A549 (cell line): ENCODE measurements at regions not wholly inside any gene's neighbourhood (a gene's known extent, or its start where the extent isn't known, plus 50 kb on each side); places are given as distances from the start of the nearest gene placed in this dataset.
A peak's percentile ranks its signal among the peaks of the same experiment; 100 is the strongest.
"Not testable (repeated sequence)": the region's sequence is repeated elsewhere in the genome, so short reads cannot be mapped to it uniquely, and the experiment has no call there.

Experiments used
- ATAC-seq, 2 experiments: fragments of 200-7000 bp in 1 of 2; fragments of >200 bp in 1 of 2; cut with Nextera tagmentation in 1 of 2; cut with Tn5 transposase in 1 of 2; 3 replicates each; pipeline versions ENCODE4 v1.8.0 to v1.9.1; 2018 to 2020; ENCODE audit warnings: mild to moderate bottlenecking in 1 of 2, moderate library complexity in 1 of 2
- CTCF ChIA-PET: fragments of 300-600 bp; sonication (Branson Sonifier 250); formaldehyde crosslinking; extraction: SDS; loops from one replicate; lab custom pipeline; 2021; ENCODE audit warnings: antibody characterized with exemption, inconsistent platforms; lab: Yijun Ruan, JAX
- POLR2A ChIA-PET: fragments of 350-600 bp; formaldehyde crosslinking; extraction: SDS; loops from one replicate; lab custom pipeline; 2021; ENCODE audit warnings: antibody characterized with exemption, inconsistent platforms; lab: Yijun Ruan, JAX
- DNase-seq, 2 experiments: peaks; one replicate each; pipeline versions ENCODE4 v3.0.0 to v3.0.0-alpha.2; 2011 to 2016; ENCODE audit warnings: low read depth in 1 of 2, low spot score in 1 of 2
- FAIRE-seq: peaks from 2 replicates; lab custom pipeline; 2011; peaks lifted over from hg19 to GRCh38; lab: Jason Lieb, UNC
- H3K27ac ChIP-seq, 2 experiments: fragments of >200 bp; sonication (Bioruptor Twin); formaldehyde crosslinking; 3 replicates each; pipeline ENCODE4 v1.5.1; 2016 to 2017
- H3K4me1 ChIP-seq: fragments of >200 bp; sonication (Bioruptor Twin); formaldehyde crosslinking; 3 replicates; pipeline ENCODE4 v1.6.1; 2016
- H3K4me2 ChIP-seq: fragments of >200 bp; sonication (Bioruptor Twin); formaldehyde crosslinking; 3 replicates; pipeline ENCODE4 v1.6.1; 2016
- H3K4me3 ChIP-seq: fragments of >200 bp; sonication (Bioruptor Twin); formaldehyde crosslinking; 3 replicates; pipeline ENCODE4 v1.5.1; 2016
- H3K9me3 ChIP-seq: fragments of >200 bp; sonication (Bioruptor Twin); formaldehyde crosslinking; 3 replicates; pipeline ENCODE4 v1.6.1; 2016
- CBX2 ChIP-seq: fragments of 200-600 bp; sonication (generic); IDR thresholded peaks from 2 replicates; pipeline ENCODE4 v1.6.1; 2016; ENCODE audit warnings: low read depth, mild to moderate bottlenecking, borderline replicate concordance
- CBX8 ChIP-seq: fragments of 200-600 bp; sonication (generic); IDR thresholded peaks from 2 replicates; pipeline ENCODE4 v1.6.1; 2016
- EHF ChIP-seq: fragments of 250-450 bp; sonication (Bioruptor Pico); IDR thresholded peaks from 2 replicates; pipeline ENCODE4 v1.5.0; 2020; ENCODE audit warnings: mild to moderate bottlenecking
- FOSB ChIP-seq: fragments of 250-450 bp; sonication (Bioruptor Pico); IDR thresholded peaks from 2 replicates; pipeline ENCODE4 v1.5.0; 2020; ENCODE audit warnings: mild to moderate bottlenecking, moderate library complexity
- FOSL2 ChIP-seq, 2 experiments: fragments of 450-650 bp in 1 of 2; fragments of >200 bp in 1 of 2; sonication (Bioruptor Twin) in 1 of 2; formaldehyde crosslinking; IDR thresholded peaks; 2 replicates each; pipeline versions ENCODE4 v1.5.0 to v1.6.1; 2016 to 2020; ENCODE audit warnings: mild to moderate bottlenecking in 1 of 2, moderate library complexity in 1 of 2
- HEYL ChIP-seq: fragments of 250-450 bp; sonication (Bioruptor Pico); IDR thresholded peaks from 2 replicates; pipeline ENCODE4 v1.8.0; 2021; ENCODE audit warnings: mild to moderate bottlenecking, moderate library complexity
- HOXA7 ChIP-seq: fragments of 250-450 bp; sonication (Bioruptor Pico); IDR thresholded peaks from 2 replicates; pipeline ENCODE4 v1.5.0; 2020; ENCODE audit warnings: mild to moderate bottlenecking, moderate library complexity
- JUNB ChIP-seq: fragments of >200 bp; sonication (Bioruptor Twin); formaldehyde crosslinking; IDR thresholded peaks from 2 replicates; pipeline ENCODE4 v1.6.1; 2016
- KDM5A ChIP-seq: fragments of 200-600 bp; sonication (generic); IDR thresholded peaks from 2 replicates; pipeline ENCODE4 v1.6.1; 2016; ENCODE audit warnings: antibody characterized with exemption, mild to moderate bottlenecking
- MAZ ChIP-seq: fragments of 150-350 bp; IDR thresholded peaks from 2 replicates; pipeline ENCODE4 v1.6.1; 2014; ENCODE audit warnings: antibody characterized with exemption, low read depth, low read length, borderline replicate concordance
- MYC ChIP-seq: IDR thresholded peaks from 2 replicates; pipeline ENCODE4 v1.6.1; 2012; ENCODE audit warnings: mild to moderate bottlenecking, inconsistent platforms, low read length, improper control_type of control experiment, borderline replicate concordance
- PHF8 ChIP-seq: fragments of 200-600 bp; sonication (generic); IDR thresholded peaks from 2 replicates; pipeline ENCODE4 v1.6.1; 2016; ENCODE audit warnings: low read depth, mild to moderate bottlenecking, antibody characterized with exemption, moderate library complexity, borderline replicate concordance
- POLR2AphosphoS2 ChIP-seq: conservative IDR thresholded peaks from 2 replicates; pipeline ENCODE4 v1.6.1; 2012; ENCODE audit warnings: low read length, improper control_type of control experiment, inconsistent platforms
- SMC3 ChIP-seq: fragments of >200 bp; sonication (Bioruptor Twin); formaldehyde crosslinking; IDR thresholded peaks from 3 replicates; pipeline ENCODE4 v1.6.1; 2018; ENCODE audit warnings: inconsistent platforms
- SREBF2 ChIP-seq: fragments of 450-650 bp; IDR thresholded peaks from 2 replicates; pipeline ENCODE4 v1.6.1; 2014; ENCODE audit warnings: mild to moderate bottlenecking, moderate library complexity
- ZC3H11A ChIP-seq: fragments of 450-650 bp; IDR thresholded peaks from 2 replicates; pipeline ENCODE4 v1.6.1; 2014; ENCODE audit warnings: antibody characterized with exemption, mild to moderate bottlenecking
- ZSCAN20 ChIP-seq: fragments of 250-450 bp; sonication (Bioruptor Pico); IDR thresholded peaks from 2 replicates; pipeline ENCODE4 v1.8.0; 2022; ENCODE audit warnings: mild to moderate bottlenecking, moderate library complexity
- WGBS: methylation state at CpG from one replicate; pipeline ENCODE4 v1.1.6; 2017; ENCODE audit errors: missing lambda C conversion rate; 5-methylcytosine and 5-hydroxymethylcytosine counted together
- TF ChIP-seq, protein P1 (sequence below): IDR thresholded peaks from 2 replicates; pipeline ENCODE4 v1.6.1; 2012
- TF ChIP-seq, protein P2 (sequence below): fragments of 250-450 bp; sonication (Bioruptor Pico); IDR thresholded peaks from 2 replicates; pipeline ENCODE4 v1.5.0; 2021; ENCODE audit warnings: mild to moderate bottlenecking, moderate library complexity, borderline replicate concordance
- TF ChIP-seq, protein P3 (sequence below): IDR thresholded peaks from 2 replicates; pipeline ENCODE4 v1.6.1; 2012
- TF ChIP-seq, protein P4 (sequence below): fragments of >200 bp; sonication (Bioruptor Twin); formaldehyde crosslinking; IDR thresholded peaks from 2 replicates; pipeline ENCODE4 v1.6.1; 2016
- TF ChIP-seq, protein P5 (sequence below): fragments of 200-600 bp; sonication (generic); IDR thresholded peaks from 2 replicates; pipeline ENCODE4 v1.6.1; 2016; ENCODE audit warnings: antibody characterized with exemption, mild to moderate bottlenecking, moderate library complexity
- TF ChIP-seq, protein P6 (sequence below): fragments of >200 bp; sonication (Bioruptor Twin); formaldehyde crosslinking; IDR thresholded peaks from 3 replicates; pipeline ENCODE4 v1.5.1; 2016

DNA sequence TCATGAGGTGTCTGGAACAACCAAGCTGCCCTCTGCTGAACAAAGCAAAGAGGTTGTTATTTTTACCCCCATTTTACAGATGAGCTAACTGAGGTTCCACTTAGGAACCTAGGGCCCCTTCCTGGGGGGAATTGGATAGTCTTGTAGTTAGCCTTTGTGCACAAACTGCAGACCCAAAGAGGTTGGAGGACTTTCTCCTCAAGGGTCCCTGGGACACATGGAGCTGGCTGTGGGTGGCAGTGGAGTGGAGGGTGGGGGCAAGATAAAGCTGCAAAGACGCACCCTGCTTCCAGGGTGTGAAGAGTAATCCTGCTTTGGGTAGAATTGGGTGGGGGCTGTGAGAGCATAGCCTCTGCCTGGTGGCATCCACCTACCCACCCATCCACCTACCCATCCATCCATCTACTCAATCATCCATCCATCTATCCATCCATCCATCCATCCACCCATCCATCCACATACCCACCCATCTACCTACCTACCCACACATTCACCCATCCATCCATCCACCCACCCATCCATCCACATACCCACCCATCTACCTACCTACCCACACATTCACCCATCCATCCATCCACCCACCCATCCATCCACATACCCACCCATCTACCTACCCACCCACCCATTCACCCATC lies 73.7 kb downstream of the KCTD15 start:
- H3K4me2 ChIP-seq, POLR2A ChIA-PET, FAIRE-seq, ATAC-seq, H3K4me1 ChIP-seq, DNase-seq, H3K4me3 ChIP-seq, H3K27ac ChIP-seq, H3K9me3 ChIP-seq: not testable (repeated sequence)
- CTCF ChIA-PET, result interaction anchor here (0.7 to 3.2 kb wide), 6 partner anchors 14 to 93 kb away, joined by 3 to 19 read pairs (median 3); no protein-coding TSS in a partner anchor
- WGBS, result 0% methylated on average over 1 of the region's 1 CpG

DNA sequence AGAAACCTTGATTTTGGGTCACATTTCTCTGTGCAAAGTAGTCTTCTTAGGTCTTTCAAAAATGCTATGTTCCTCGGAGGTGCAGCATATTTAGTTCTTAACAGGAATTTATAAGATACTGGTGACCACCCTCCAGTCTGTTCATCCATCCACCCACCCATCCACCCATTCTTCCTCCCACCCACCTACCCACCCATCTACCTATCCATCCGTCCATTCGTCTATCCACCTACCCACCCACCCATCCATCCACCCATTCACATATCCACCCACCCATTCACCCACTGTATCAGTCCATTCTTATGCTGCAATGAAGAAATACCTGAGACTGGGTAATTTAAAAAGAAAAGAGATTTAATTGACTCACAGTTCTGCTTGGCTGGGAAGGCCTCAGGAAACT lies 74.9 kb downstream of the KCTD15 start:
- CTCF ChIA-PET, result interaction anchor here (1.0 kb wide), 1 partner anchor 94 kb away, joined by 3 read pairs; no protein-coding TSS in a partner anchor
- POLR2A ChIA-PET, result no interaction called here
- DNase-seq (no peak), ATAC-seq (no peak), FAIRE-seq (no peak)
- H3K4me3 ChIP-seq, result no peak overlapping the region
- TF ChIP-seq EHF (CRISPR knock-in tag), result no peak
- TF ChIP-seq CBX2, result no peak
- TF ChIP-seq MAZ, result no peak
- no peak for TF ChIP-seq SREBF2
- no peak for TF ChIP-seq HOXA7
- no peak for TF ChIP-seq JUNB
- no peak for TF ChIP-seq KDM5A
- TF ChIP-seq, protein P1, sequence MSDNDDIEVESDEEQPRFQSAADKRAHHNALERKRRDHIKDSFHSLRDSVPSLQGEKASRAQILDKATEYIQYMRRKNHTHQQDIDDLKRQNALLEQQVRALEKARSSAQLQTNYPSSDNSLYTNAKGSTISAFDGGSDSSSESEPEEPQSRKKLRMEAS, result no peak
- TF ChIP-seq FOSL2 (IDR thresholded peaks at IDR 0.05), result no peak
- no peak for TF ChIP-seq FOSL2 (CRISPR knock-in tag; IDR thresholded peaks at IDR 0.05)
- TF ChIP-seq MYC, result no peak
- TF ChIP-seq, protein P2, sequence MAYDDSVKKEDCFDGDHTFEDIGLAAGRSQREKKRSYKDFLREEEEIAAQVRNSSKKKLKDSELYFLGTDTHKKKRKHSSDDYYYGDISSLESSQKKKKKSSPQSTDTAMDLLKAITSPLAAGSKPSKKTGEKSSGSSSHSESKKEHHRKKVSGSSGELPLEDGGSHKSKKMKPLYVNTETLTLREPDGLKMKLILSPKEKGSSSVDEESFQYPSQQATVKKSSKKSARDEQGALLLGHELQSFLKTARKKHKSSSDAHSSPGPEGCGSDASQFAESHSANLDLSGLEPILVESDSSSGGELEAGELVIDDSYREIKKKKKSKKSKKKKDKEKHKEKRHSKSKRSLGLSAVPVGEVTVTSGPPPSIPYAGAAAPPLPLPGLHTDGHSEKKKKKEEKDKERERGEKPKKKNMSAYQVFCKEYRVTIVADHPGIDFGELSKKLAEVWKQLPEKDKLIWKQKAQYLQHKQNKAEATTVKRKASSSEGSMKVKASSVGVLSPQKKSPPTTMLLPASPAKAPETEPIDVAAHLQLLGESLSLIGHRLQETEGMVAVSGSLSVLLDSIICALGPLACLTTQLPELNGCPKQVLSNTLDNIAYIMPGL, result no peak
- H3K4me1 ChIP-seq, result no peaks in the 10 kb centered on the region
- 22% methylated on average over 3 of the region's 3 CpGs for WGBS
- H3K27ac ChIP-seq, result no peak overlapping the region
- H3K4me2 ChIP-seq, result no peak overlapping the region
- H3K9me3 ChIP-seq, result no peaks in the 10 kb centered on the region

DNA sequence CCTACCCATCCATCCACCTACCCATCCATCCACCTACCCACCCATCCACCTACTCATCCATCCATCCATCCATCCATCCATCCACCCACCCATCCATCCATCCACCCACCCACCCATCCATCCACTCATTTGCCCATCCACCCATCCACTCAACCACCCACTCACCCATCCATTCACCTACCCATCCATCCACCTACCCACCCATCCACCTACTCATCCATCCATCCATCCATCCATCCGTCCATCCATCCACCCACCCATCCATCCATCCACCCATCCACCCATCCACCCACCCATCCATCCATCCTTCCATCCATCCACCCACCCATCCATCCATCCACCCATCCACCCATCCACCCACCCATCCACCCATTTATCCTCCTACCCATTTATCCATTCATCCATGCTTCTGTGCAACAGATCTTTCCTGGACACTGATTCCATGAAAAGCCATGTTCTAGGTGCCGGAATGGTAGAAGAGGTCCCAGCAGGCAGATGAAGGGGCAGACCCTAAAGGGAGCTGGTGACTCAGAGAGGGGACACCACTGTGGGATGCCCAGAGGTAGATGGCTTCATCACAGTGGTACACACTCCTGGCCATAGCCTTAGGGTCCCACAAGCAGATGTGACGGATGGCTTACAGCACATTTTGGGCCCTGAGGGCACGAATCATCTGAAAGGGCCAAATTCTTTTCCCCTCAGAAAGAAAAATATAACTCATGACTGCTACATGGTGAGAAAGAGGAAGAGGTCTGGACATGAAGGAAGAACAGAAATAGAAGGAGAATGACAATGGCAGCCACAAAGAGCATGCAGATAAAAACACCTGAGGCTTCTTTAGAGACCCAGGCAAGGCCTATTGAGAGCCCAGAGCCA lies 76.0 kb downstream of the KCTD15 start:
- POLR2A ChIA-PET, result no interaction called here
- H3K4me2 ChIP-seq, result no peak overlapping the region
- no peak for DNase-seq

More for the DNA sequence above, 76.0 kb downstream of the KCTD15 start:
- Histone ChIP-seq H3K27ac (no peak overlapping the region), H3K4me3 (no peak overlapping the region), H3K4me1 (no peaks in the 10 kb centered on the region), H3K9me3 (no peaks in the 10 kb centered on the region)
- no peak for ATAC-seq
- FAIRE-seq, result peak; percentile 51
- TF ChIP-seq CBX8 (no peak), SMC3 (no peak), POLR2AphosphoS2 (no peak), ZC3H11A (no peak), ZSCAN20 (CRISPR knock-in tag) (no peak), PHF8 (no peak), FOSB (CRISPR knock-in tag) (no peak), HEYL (CRISPR knock-in tag) (no peak)
- TF ChIP-seq, protein P3, sequence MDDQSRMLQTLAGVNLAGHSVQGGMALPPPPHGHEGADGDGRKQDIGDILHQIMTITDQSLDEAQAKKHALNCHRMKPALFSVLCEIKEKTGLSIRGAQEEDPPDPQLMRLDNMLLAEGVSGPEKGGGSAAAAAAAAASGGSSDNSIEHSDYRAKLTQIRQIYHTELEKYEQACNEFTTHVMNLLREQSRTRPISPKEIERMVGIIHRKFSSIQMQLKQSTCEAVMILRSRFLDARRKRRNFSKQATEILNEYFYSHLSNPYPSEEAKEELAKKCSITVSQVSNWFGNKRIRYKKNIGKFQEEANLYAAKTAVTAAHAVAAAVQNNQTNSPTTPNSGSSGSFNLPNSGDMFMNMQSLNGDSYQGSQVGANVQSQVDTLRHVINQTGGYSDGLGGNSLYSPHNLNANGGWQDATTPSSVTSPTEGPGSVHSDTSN, result no peak
- TF ChIP-seq, protein P4, sequence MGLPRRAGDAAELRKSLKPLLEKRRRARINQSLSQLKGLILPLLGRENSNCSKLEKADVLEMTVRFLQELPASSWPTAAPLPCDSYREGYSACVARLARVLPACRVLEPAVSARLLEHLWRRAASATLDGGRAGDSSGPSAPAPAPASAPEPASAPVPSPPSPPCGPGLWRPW, result no peak
- TF ChIP-seq, protein P5, sequence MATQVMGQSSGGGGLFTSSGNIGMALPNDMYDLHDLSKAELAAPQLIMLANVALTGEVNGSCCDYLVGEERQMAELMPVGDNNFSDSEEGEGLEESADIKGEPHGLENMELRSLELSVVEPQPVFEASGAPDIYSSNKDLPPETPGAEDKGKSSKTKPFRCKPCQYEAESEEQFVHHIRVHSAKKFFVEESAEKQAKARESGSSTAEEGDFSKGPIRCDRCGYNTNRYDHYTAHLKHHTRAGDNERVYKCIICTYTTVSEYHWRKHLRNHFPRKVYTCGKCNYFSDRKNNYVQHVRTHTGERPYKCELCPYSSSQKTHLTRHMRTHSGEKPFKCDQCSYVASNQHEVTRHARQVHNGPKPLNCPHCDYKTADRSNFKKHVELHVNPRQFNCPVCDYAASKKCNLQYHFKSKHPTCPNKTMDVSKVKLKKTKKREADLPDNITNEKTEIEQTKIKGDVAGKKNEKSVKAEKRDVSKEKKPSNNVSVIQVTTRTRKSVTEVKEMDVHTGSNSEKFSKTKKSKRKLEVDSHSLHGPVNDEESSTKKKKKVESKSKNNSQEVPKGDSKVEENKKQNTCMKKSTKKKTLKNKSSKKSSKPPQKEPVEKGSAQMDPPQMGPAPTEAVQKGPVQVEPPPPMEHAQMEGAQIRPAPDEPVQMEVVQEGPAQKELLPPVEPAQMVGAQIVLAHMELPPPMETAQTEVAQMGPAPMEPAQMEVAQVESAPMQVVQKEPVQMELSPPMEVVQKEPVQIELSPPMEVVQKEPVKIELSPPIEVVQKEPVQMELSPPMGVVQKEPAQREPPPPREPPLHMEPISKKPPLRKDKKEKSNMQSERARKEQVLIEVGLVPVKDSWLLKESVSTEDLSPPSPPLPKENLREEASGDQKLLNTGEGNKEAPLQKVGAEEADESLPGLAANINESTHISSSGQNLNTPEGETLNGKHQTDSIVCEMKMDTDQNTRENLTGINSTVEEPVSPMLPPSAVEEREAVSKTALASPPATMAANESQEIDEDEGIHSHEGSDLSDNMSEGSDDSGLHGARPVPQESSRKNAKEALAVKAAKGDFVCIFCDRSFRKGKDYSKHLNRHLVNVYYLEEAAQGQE, result no peak
- TF ChIP-seq, protein P6, sequence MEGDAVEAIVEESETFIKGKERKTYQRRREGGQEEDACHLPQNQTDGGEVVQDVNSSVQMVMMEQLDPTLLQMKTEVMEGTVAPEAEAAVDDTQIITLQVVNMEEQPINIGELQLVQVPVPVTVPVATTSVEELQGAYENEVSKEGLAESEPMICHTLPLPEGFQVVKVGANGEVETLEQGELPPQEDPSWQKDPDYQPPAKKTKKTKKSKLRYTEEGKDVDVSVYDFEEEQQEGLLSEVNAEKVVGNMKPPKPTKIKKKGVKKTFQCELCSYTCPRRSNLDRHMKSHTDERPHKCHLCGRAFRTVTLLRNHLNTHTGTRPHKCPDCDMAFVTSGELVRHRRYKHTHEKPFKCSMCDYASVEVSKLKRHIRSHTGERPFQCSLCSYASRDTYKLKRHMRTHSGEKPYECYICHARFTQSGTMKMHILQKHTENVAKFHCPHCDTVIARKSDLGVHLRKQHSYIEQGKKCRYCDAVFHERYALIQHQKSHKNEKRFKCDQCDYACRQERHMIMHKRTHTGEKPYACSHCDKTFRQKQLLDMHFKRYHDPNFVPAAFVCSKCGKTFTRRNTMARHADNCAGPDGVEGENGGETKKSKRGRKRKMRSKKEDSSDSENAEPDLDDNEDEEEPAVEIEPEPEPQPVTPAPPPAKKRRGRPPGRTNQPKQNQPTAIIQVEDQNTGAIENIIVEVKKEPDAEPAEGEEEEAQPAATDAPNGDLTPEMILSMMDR, result no peak
- WGBS, result 26% methylated on average over 4 of the region's 4 CpGs
- CTCF ChIA-PET, result interaction anchor here (0.6 to 1.5 kb wide), 4 partner anchors 34 to 847 kb away, joined by 3 read pairs; no protein-coding TSS in a partner anchor
